ENCODE measurements at regions not wholly inside any gene's neighbourhood (a gene's known extent, or its start where the extent isn't known, plus 50 kb on each side); places are given as distances from the start of the nearest gene placed in this dataset.

DNA sequence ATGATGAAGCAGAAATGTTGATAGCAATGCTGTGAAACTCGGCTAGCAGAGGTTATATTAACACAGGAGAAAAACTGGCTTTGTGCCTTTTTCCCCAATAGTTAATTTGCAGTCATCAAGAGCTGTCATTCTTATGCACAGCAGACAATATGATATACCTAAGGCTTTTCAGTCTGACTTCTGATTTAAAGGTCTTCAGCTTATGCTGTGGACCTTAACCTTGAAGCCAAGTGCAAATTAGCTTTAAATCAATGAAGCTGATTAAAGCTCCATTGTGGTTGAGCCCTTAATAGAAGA lies 171.6 kb upstream of the ID4 start:
- TF ChIP-seq, protein P1, sequence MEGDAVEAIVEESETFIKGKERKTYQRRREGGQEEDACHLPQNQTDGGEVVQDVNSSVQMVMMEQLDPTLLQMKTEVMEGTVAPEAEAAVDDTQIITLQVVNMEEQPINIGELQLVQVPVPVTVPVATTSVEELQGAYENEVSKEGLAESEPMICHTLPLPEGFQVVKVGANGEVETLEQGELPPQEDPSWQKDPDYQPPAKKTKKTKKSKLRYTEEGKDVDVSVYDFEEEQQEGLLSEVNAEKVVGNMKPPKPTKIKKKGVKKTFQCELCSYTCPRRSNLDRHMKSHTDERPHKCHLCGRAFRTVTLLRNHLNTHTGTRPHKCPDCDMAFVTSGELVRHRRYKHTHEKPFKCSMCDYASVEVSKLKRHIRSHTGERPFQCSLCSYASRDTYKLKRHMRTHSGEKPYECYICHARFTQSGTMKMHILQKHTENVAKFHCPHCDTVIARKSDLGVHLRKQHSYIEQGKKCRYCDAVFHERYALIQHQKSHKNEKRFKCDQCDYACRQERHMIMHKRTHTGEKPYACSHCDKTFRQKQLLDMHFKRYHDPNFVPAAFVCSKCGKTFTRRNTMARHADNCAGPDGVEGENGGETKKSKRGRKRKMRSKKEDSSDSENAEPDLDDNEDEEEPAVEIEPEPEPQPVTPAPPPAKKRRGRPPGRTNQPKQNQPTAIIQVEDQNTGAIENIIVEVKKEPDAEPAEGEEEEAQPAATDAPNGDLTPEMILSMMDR (IDR thresholded peaks at IDR 0.05) = no peak
- TF ChIP-seq POLR2A (IDR thresholded peaks at IDR 0.05) = no peak

All from upper lobe of left lung (tissue), 4 donors.